ENCODE measurements at regions not wholly inside any gene's neighbourhood (a gene's known extent, or its start where the extent isn't known, plus 50 kb on each side); places are given as distances from the start of the nearest gene placed in this dataset.

GRCh38 chr3:190790185-190790584, 72.3 kb downstream of the GMNC start:
- in situ Hi-C loops (cut with MboI; ENCODE audit: low pct_ligation_motif_present in 1 of 4, low pct_unique_long_range_greater_than_20kb in 1 of 4, low sequenced_read_pairs in 3 of 4), result no loop called here
- intact Hi-C loops (cut with DNase I; ENCODE audit: low total_unique reads), result no loop called here
- Histone ChIP-seq H3K27me3 (no peaks in the 10 kb centered on the region), H3K4me3 (no peak overlapping the region), H3K9me3 (no peaks in the 10 kb centered on the region), H3K27ac (no peak overlapping the region), H3K4me1 (no peaks in the 10 kb centered on the region), H3K36me3 (no peaks in the 10 kb centered on the region)
- WGBS, 2 donors (ENCODE audit: low coverage in 1 of 2), result 55 to 60% methylated on average over 1 of the region's 1 CpG
- TF ChIP-seq EP300 (IDR thresholded peaks at IDR 0.05; ENCODE audit: low read depth) (no peak), POLR2AphosphoS5 (IDR thresholded peaks at IDR 0.05) (no peak), POLR2A (IDR thresholded peaks at IDR 0.05) (no peak)
- TF ChIP-seq, protein P1, sequence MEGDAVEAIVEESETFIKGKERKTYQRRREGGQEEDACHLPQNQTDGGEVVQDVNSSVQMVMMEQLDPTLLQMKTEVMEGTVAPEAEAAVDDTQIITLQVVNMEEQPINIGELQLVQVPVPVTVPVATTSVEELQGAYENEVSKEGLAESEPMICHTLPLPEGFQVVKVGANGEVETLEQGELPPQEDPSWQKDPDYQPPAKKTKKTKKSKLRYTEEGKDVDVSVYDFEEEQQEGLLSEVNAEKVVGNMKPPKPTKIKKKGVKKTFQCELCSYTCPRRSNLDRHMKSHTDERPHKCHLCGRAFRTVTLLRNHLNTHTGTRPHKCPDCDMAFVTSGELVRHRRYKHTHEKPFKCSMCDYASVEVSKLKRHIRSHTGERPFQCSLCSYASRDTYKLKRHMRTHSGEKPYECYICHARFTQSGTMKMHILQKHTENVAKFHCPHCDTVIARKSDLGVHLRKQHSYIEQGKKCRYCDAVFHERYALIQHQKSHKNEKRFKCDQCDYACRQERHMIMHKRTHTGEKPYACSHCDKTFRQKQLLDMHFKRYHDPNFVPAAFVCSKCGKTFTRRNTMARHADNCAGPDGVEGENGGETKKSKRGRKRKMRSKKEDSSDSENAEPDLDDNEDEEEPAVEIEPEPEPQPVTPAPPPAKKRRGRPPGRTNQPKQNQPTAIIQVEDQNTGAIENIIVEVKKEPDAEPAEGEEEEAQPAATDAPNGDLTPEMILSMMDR (IDR thresholded peaks at IDR 0.05), result no peak
- DNase-seq, result no peak

GRCh38 chr3:190786898-190787297, 75.6 kb downstream of the GMNC start:
- in situ Hi-C loops (cut with MboI; ENCODE audit: low pct_ligation_motif_present in 1 of 4, low pct_unique_long_range_greater_than_20kb in 1 of 4, low sequenced_read_pairs in 3 of 4), result no loop called here
- Histone ChIP-seq H3K27ac (no peak overlapping the region), H3K27me3 (no peaks in the 10 kb centered on the region), H3K4me1 (no peaks in the 10 kb centered on the region), H3K9me3 (no peaks in the 10 kb centered on the region), H3K4me3 (no peak overlapping the region), H3K36me3 (no peaks in the 10 kb centered on the region)
- no peak for DNase-seq
- 61 to 83% methylated on average over 3 of the region's 3 CpGs for WGBS, 2 donors (ENCODE audit: low coverage in 1 of 2)
- intact Hi-C loops (cut with DNase I; ENCODE audit: low total_unique reads), result no loop called here
- TF ChIP-seq, protein P1 (IDR thresholded peaks at IDR 0.05), result no peak
- TF ChIP-seq POLR2A (IDR thresholded peaks at IDR 0.05) (no peak), EP300 (IDR thresholded peaks at IDR 0.05; ENCODE audit: low read depth) (no peak), POLR2AphosphoS5 (IDR thresholded peaks at IDR 0.05) (no peak)

GRCh38 chr3:190785047-190785446, 77.4 kb downstream of the GMNC start:
- WGBS, 2 donors (ENCODE audit: low coverage in 1 of 2), result 80 to 95% methylated on average over 4 of the region's 4 CpGs
- H3K4me3 ChIP-seq, result no peak overlapping the region
- no peak for TF ChIP-seq POLR2A (IDR thresholded peaks at IDR 0.05)
- no peak for TF ChIP-seq EP300 (IDR thresholded peaks at IDR 0.05; ENCODE audit: low read depth)
- TF ChIP-seq, protein P1 (IDR thresholded peaks at IDR 0.05), result no peak
- no peak for TF ChIP-seq POLR2AphosphoS5 (IDR thresholded peaks at IDR 0.05)
- intact Hi-C loops (cut with DNase I; ENCODE audit: low total_unique reads), result no loop called here
- no peaks in the 10 kb centered on the region for H3K4me1 ChIP-seq
- H3K9me3 ChIP-seq, result no peaks in the 10 kb centered on the region
- in situ Hi-C loops (cut with MboI; ENCODE audit: low pct_ligation_motif_present in 1 of 4, low pct_unique_long_range_greater_than_20kb in 1 of 4, low sequenced_read_pairs in 3 of 4), result no loop called here
- no peak for DNase-seq
- H3K27me3 ChIP-seq, result no peaks in the 10 kb centered on the region
- no peaks in the 10 kb centered on the region for H3K36me3 ChIP-seq
- H3K27ac ChIP-seq, result no peak overlapping the region

GRCh38 chr3:190780524-190780923, 82.0 kb downstream of the GMNC start:
- Histone ChIP-seq H3K36me3 (no peaks in the 10 kb centered on the region), H3K9me3 (no peaks in the 10 kb centered on the region), H3K27ac (no peak overlapping the region), H3K4me3 (no peak overlapping the region), H3K4me1 (no peaks in the 10 kb centered on the region), H3K27me3 (no peaks in the 10 kb centered on the region)
- no peak for DNase-seq
- no peak for TF ChIP-seq EP300 (IDR thresholded peaks at IDR 0.05; ENCODE audit: low read depth)
- TF ChIP-seq, protein P1 (IDR thresholded peaks at IDR 0.05), result no peak
- TF ChIP-seq POLR2AphosphoS5 (IDR thresholded peaks at IDR 0.05), result no peak
- intact Hi-C loops (cut with DNase I; ENCODE audit: low total_unique reads) (no loop called here), in situ Hi-C loops (cut with MboI; ENCODE audit: low pct_ligation_motif_present in 1 of 4, low pct_unique_long_range_greater_than_20kb in 1 of 4, low sequenced_read_pairs in 3 of 4) (no loop called here)
- WGBS, 2 donors (ENCODE audit: low coverage in 1 of 2), result 71% methylated on average over 3 of the region's 3 CpGs

All from transverse colon (tissue), 4 donors.